ENCODE measurements at regions not wholly inside any gene's neighbourhood (a gene's known extent, or its start where the extent isn't known, plus 50 kb on each side); places are given as distances from the start of the nearest gene placed in this dataset.
"Not testable (repeated sequence)": the region's sequence is repeated elsewhere in the genome, so short reads cannot be mapped to it uniquely, and the experiment has no call there.

DNA sequence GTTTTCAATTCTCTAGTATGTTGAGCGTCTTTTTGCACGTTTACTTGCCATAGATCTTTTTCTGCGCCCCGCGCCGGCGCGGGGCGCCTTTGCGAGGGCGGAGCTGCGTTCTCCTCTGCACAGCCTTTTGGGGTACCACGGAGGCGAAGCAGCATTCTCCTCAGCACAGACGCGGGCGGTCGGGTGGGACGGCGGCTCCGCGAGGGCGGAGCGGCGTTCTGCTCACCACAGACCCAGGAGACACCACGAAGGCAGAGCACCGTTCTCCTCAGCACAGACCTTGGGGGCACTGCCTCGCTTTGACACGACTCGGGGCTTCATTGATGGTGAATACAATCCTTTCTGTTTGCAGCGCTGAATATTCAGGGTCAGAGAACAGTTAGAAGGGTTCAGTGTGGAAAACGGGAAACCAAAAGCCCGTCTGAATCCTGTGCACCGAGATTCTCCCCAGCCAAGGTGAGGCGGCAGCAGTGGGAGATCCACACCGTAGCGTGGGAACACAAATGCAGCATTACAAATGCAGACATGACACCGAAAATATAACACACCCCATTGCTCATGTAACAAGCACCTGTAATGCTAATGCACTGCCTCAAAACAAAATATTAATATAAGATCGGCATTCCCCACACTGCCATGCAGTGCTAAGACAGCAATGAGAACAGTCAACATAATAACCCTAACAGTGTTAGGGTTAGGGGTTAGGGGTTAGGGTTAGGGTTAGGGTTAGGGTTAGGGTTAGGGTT lies 190.7 kb upstream of the VIPR2 start:
- H3K4me3 ChIP-seq; H3K9me3 ChIP-seq; H3K36me3 ChIP-seq (ENCODE audit: low read depth); H3K4me1 ChIP-seq (ENCODE audit: low read depth); intact Hi-C loops (cut with DNase I, micrococcal nuclease); ATAC-seq: not testable (repeated sequence)
- DNase-seq = peak in 2 of 3 donors; percentile 2 to 20

- intact Hi-C loops (cut with DNase I, micrococcal nuclease); H3K4me3 ChIP-seq; H3K4me1 ChIP-seq (ENCODE audit: low read depth); DNase-seq; H3K36me3 ChIP-seq (ENCODE audit: low read depth); ATAC-seq: not testable (repeated sequence)
- H3K9me3 ChIP-seq = peaks cover 11% of the 10 kb centered on the region
Measured at GRCh38 chr7:159332854-159333479, 188.3 kb upstream of the VIPR2 start.

- no peak for ATAC-seq
- Histone ChIP-seq H3K36me3 (ENCODE audit: low read depth) (no peaks in the 10 kb centered on the region), H3K4me1 (ENCODE audit: low read depth) (no peaks in the 10 kb centered on the region), H3K4me3 (no peak overlapping the region), H3K9me3 (peaks cover 26% of the 10 kb centered on the region)
- intact Hi-C loops (cut with DNase I, micrococcal nuclease) = no loop called here
- DNase-seq = no peak
- TF ChIP-seq, protein P1, sequence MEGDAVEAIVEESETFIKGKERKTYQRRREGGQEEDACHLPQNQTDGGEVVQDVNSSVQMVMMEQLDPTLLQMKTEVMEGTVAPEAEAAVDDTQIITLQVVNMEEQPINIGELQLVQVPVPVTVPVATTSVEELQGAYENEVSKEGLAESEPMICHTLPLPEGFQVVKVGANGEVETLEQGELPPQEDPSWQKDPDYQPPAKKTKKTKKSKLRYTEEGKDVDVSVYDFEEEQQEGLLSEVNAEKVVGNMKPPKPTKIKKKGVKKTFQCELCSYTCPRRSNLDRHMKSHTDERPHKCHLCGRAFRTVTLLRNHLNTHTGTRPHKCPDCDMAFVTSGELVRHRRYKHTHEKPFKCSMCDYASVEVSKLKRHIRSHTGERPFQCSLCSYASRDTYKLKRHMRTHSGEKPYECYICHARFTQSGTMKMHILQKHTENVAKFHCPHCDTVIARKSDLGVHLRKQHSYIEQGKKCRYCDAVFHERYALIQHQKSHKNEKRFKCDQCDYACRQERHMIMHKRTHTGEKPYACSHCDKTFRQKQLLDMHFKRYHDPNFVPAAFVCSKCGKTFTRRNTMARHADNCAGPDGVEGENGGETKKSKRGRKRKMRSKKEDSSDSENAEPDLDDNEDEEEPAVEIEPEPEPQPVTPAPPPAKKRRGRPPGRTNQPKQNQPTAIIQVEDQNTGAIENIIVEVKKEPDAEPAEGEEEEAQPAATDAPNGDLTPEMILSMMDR (IDR thresholded peaks at IDR 0.05) = no peak
Measured at GRCh38 chr7:159331462-159331861, 186.8 kb upstream of the VIPR2 start.

- TF ChIP-seq, protein P1 (IDR thresholded peaks at IDR 0.05) = no peak
- no peaks in the 10 kb centered on the region for H3K4me1 ChIP-seq (ENCODE audit: low read depth)
- no peak overlapping the region for H3K4me3 ChIP-seq
- no peak for DNase-seq
- H3K9me3 ChIP-seq = peaks cover 27% of the 10 kb centered on the region
- no peaks in the 10 kb centered on the region for H3K36me3 ChIP-seq (ENCODE audit: low read depth)
- ATAC-seq = no peak
- intact Hi-C loops (cut with DNase I, micrococcal nuclease) = no loop called here
Measured at GRCh38 chr7:159329818-159330378, 185.2 kb upstream of the VIPR2 start.

DNA sequence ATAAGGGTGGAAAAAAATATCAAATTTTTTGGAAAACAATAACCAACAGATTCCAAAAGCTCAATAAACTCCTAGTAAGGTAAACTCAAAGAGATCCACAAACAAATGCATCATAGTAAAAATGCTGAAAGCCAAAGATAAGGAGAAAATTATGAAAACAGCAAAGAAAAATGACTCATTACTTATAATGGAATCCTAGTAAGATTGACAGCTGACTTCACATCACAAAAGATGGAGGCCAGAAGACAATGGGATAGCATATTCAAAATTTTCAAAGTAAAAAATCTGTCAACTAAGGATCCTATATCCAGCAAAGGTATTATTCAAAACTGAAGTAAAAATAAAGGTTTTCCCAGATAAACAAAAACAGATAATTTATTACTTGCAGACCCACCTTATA lies 183.4 kb upstream of the VIPR2 start:
- no peaks in the 10 kb centered on the region for H3K36me3 ChIP-seq (ENCODE audit: low read depth)
- TF ChIP-seq, protein P1 (IDR thresholded peaks at IDR 0.05) = no peak
- H3K4me3 ChIP-seq = no peak overlapping the region
- intact Hi-C loops (cut with DNase I, micrococcal nuclease) = no loop called here
- DNase-seq (no peak), ATAC-seq (no peak)
- no peaks in the 10 kb centered on the region for H3K4me1 ChIP-seq (ENCODE audit: low read depth)
- peaks cover 27% of the 10 kb centered on the region for H3K9me3 ChIP-seq

GRCh38 chr7:159323359-159323758 lies 178.7 kb upstream of the VIPR2 start:
- Histone ChIP-seq H3K36me3 (ENCODE audit: low read depth) (no peaks in the 10 kb centered on the region), H3K4me1 (ENCODE audit: low read depth) (no peaks in the 10 kb centered on the region), H3K9me3 (peaks cover 19% of the 10 kb centered on the region), H3K4me3 (no peak overlapping the region)
- DNase-seq (no peak), ATAC-seq (no peak)
- TF ChIP-seq, protein P1 (IDR thresholded peaks at IDR 0.05) = no peak
- intact Hi-C loops (cut with DNase I, micrococcal nuclease) = no loop called here

Measured in mucosa of descending colon (tissue), 3 donors.